OCI-M2 (cell line): ENCODE measurements at regions not wholly inside any gene's neighbourhood (a gene's known extent, or its start where the extent isn't known, plus 50 kb on each side); places are given as distances from the start of the nearest gene placed in this dataset.
"Not testable (repeated sequence)": the region's sequence is repeated elsewhere in the genome, so short reads cannot be mapped to it uniquely, and the experiment has no call there.

Experiments used
- DNase-seq: peaks from one replicate; lab custom pipeline; 2025; ENCODE audit not compliant: unreplicated experiment; lab: John Stamatoyannopoulos, UW

- DNase-seq = no peak
Observed at GRCh38 chr1:194618101-194618500, 1431.7 kb upstream of the B3GALT2 start.

- DNase-seq = not testable (repeated sequence)
Observed at GRCh38 chr1:194617272-194617671, 1430.9 kb upstream of the B3GALT2 start.

GRCh38 chr1:194616835-194617234 lies 1430.4 kb upstream of the B3GALT2 start:
- no peak for DNase-seq

- DNase-seq = no peak
Observed at GRCh38 chr1:194602184-194602583, 1415.8 kb upstream of the B3GALT2 start.

GRCh38 chr1:194600716-194601115 lies 1414.3 kb upstream of the B3GALT2 start:
- DNase-seq = no peak

GRCh38 chr1:194598098-194598497 lies 1411.7 kb upstream of the B3GALT2 start:
- no peak for DNase-seq

GRCh38 chr1:194586302-194586701 lies 1399.9 kb upstream of the B3GALT2 start:
- DNase-seq = no peak

GRCh38 chr1:194584052-194584451 lies 1397.6 kb upstream of the B3GALT2 start:
- DNase-seq = no peak

GRCh38 chr1:194570476-194570875 lies 1384.1 kb upstream of the B3GALT2 start:
- no peak for DNase-seq

GRCh38 chr1:194568610-194569009 lies 1382.2 kb upstream of the B3GALT2 start:
- no peak for DNase-seq

GRCh38 chr1:194548071-194548470 lies 1361.7 kb upstream of the B3GALT2 start:
- DNase-seq = no peak

GRCh38 chr1:194544012-194544411 lies 1357.6 kb upstream of the B3GALT2 start:
- DNase-seq = no peak

- DNase-seq = no peak
Observed at GRCh38 chr1:194538453-194538852, 1352.0 kb upstream of the B3GALT2 start.

- no peak for DNase-seq
Observed at GRCh38 chr1:194537521-194537920, 1351.1 kb upstream of the B3GALT2 start.

GRCh38 chr1:194535369-194535768 lies 1349.0 kb upstream of the B3GALT2 start:
- peak; percentile 60 for DNase-seq

GRCh38 chr1:194534784-194535183 lies 1348.4 kb upstream of the B3GALT2 start:
- no peak for DNase-seq

GRCh38 chr1:194533641-194534040 lies 1347.2 kb upstream of the B3GALT2 start:
- DNase-seq = no peak

- DNase-seq = no peak
Observed at GRCh38 chr1:194517567-194517966, 1331.2 kb upstream of the B3GALT2 start.

GRCh38 chr1:194515916-194516315 lies 1329.5 kb upstream of the B3GALT2 start:
- DNase-seq = no peak

- DNase-seq = no peak
Observed at GRCh38 chr1:194512957-194513356, 1326.5 kb upstream of the B3GALT2 start.

GRCh38 chr1:194512345-194512744 lies 1325.9 kb upstream of the B3GALT2 start:
- DNase-seq = no peak

GRCh38 chr1:194503209-194503608 lies 1316.8 kb upstream of the B3GALT2 start:
- DNase-seq = no peak

- no peak for DNase-seq
Observed at GRCh38 chr1:194495434-194495833, 1309.0 kb upstream of the B3GALT2 start.

GRCh38 chr1:194487172-194487571 lies 1300.8 kb upstream of the B3GALT2 start:
- DNase-seq = no peak
